ENCODE measurements at regions not wholly inside any gene's neighbourhood (a gene's known extent, or its start where the extent isn't known, plus 50 kb on each side); places are given as distances from the start of the nearest gene placed in this dataset.
A peak's percentile ranks its signal among the peaks of the same experiment; 100 is the strongest.

- H3K4me1 Mint-ChIP-seq = peaks cover 14% of the 10 kb centered on the region
- H3K36me3 Mint-ChIP-seq (ENCODE audit: low read depth) = no peaks in the 10 kb centered on the region
- H3K4me3 Mint-ChIP-seq = no peak overlapping the region
- peaks cover 9% of the 10 kb centered on the region for H3K9me3 Mint-ChIP-seq
- H3K27me3 Mint-ChIP-seq (ENCODE audit: low read depth) = peaks cover 8% of the 10 kb centered on the region
- TF ChIP-seq CTCF (IDR thresholded peaks at IDR 0.05; ENCODE audit: unreplicated experiment in 3 of 3) = no peak
- peak overlapping the region in 2 of 3 experiments; percentile 71 to 77 for H3K27ac Mint-ChIP-seq
Measured at GRCh38 chr4:53932796-53933610, 131.4 kb downstream of the CHIC2 start.

- Mint-ChIP-seq H3K9me3 (peaks cover 9% of the 10 kb centered on the region), H3K4me1 (peaks cover 10% of the 10 kb centered on the region), H3K4me3 (no peak overlapping the region), H3K36me3 (ENCODE audit: low read depth) (no peaks in the 10 kb centered on the region), H3K27ac (no peak overlapping the region), H3K27me3 (ENCODE audit: low read depth) (peaks cover 8% of the 10 kb centered on the region)
- TF ChIP-seq CTCF (IDR thresholded peaks at IDR 0.05; ENCODE audit: unreplicated experiment in 3 of 3) = no peak
Measured at GRCh38 chr4:53931461-53931961, 132.9 kb downstream of the CHIC2 start.

- H3K36me3 Mint-ChIP-seq (ENCODE audit: low read depth) = no peaks in the 10 kb centered on the region
- peaks cover 10% of the 10 kb centered on the region for H3K4me1 Mint-ChIP-seq
- H3K27ac Mint-ChIP-seq = no peak overlapping the region
- TF ChIP-seq CTCF (IDR thresholded peaks at IDR 0.05; ENCODE audit: unreplicated experiment in 3 of 3) = peak; percentile 69 to 77 (median 72)
- H3K9me3 Mint-ChIP-seq = peaks cover 5% of the 10 kb centered on the region
- H3K4me3 Mint-ChIP-seq = no peak overlapping the region
- peaks cover 14% of the 10 kb centered on the region for H3K27me3 Mint-ChIP-seq (ENCODE audit: low read depth)
Measured at GRCh38 chr4:53929955-53930798, 134.2 kb downstream of the CHIC2 start.

GRCh38 chr4:53929311-53929710, 135.1 kb downstream of the CHIC2 start:
- peaks cover 23% of the 10 kb centered on the region for H3K27me3 Mint-ChIP-seq (ENCODE audit: low read depth)
- no peak for TF ChIP-seq CTCF (IDR thresholded peaks at IDR 0.05; ENCODE audit: unreplicated experiment in 3 of 3)
- no peaks in the 10 kb centered on the region for H3K36me3 Mint-ChIP-seq (ENCODE audit: low read depth)
- H3K4me1 Mint-ChIP-seq = peaks cover 10% of the 10 kb centered on the region
- no peak overlapping the region for H3K27ac Mint-ChIP-seq
- no peak overlapping the region for H3K4me3 Mint-ChIP-seq
- peaks cover 4% of the 10 kb centered on the region for H3K9me3 Mint-ChIP-seq

GRCh38 chr4:53928825-53929224, 135.6 kb downstream of the CHIC2 start:
- Mint-ChIP-seq H3K9me3 (peaks cover 4% of the 10 kb centered on the region), H3K36me3 (ENCODE audit: low read depth) (no peaks in the 10 kb centered on the region), H3K4me3 (no peak overlapping the region), H3K4me1 (peaks cover 10% of the 10 kb centered on the region), H3K27me3 (ENCODE audit: low read depth) (peaks cover 23% of the 10 kb centered on the region), H3K27ac (no peak overlapping the region)
- no peak for TF ChIP-seq CTCF (IDR thresholded peaks at IDR 0.05; ENCODE audit: unreplicated experiment in 3 of 3)
